HG03045 (cell line): ENCODE measurements at regions not wholly inside any gene's neighbourhood (a gene's known extent, or its start where the extent isn't known, plus 50 kb on each side); places are given as distances from the start of the nearest gene placed in this dataset.

ENCODE experiments used
- ATAC-seq: cut with Tn5 transposase; IDR thresholded peaks from one replicate; pipeline ENCODE4 v1.9.1; 2021; ENCODE audit warnings: mild to moderate bottlenecking, moderate library complexity; ENCODE audit not compliant: unreplicated experiment

GRCh38 chrX:121975671-121976070 is 928.3 kb downstream of the GLUD2 start:
- ATAC-seq = no peak

DNA sequence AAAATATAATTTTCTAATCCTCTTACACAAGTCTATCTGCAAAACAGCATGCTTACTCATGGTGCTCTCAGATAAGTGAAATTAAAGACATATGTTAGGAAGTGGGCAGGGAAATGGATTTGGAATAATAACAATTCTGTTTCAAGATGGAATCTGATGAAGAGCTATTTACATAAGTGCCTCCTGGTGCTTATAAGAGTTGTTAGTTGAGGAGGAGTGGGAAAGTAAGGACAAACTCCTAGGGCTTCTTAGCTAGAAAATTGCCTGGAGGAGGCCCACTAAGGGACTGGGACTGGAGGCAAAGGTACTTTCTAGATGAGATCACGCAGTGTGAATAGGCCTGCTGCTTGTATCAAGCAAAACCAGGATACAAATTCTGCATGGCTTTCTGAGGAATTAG is 939.8 kb downstream of the GLUD2 start:
- ATAC-seq = no peak

- no peak for ATAC-seq
These were observed 940.4 kb downstream of the GLUD2 start for GRCh38 chrX:121987835-121988234.

DNA sequence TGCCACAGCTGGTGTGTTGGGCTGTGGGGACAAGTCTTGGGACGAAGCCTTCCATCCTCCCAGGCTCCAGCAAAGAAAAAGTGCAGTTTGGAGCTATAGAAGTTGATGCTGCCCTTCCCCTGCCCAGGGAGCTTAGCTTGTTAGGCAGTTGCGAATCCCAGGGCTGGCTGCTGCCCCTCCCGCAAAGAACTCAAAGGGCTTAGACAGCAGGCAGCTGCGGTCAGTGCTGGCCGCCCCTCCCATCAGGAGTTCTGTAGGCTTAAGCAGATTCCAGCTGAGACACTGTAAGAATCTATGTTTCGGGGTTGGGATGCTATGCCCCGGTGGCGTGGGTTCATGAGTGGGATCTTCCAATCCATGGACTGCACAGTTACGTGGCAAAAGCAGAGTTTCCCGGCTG is 956.7 kb downstream of the GLUD2 start:
- no peak for ATAC-seq

- no peak for ATAC-seq
These were observed 979.3 kb downstream of the GLUD2 start for GRCh38 chrX:122026665-122027064.

DNA sequence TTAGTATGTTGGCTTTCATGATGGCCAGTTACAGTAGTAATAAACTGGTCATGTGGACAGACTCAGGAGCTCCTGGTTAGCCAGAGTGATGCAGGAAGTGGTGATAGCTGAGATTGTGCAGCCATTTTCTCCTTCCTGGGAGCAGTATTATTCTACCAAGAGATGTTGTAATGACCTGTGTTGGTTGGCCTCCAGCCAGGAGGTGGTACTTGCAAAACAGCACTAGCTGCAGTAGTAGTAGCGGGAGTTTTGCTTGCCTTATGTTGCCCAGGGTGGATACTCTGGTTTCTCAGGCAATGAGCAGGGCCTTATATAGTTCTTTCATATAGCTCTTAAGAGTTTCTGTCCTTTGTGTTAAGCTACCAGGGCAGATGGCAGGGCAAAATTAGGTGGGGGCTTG is 998.8 kb downstream of the GLUD2 start:
- ATAC-seq = no peak

GRCh38 chrX:122046815-122047214 is 999.4 kb downstream of the GLUD2 start:
- no peak for ATAC-seq

DNA sequence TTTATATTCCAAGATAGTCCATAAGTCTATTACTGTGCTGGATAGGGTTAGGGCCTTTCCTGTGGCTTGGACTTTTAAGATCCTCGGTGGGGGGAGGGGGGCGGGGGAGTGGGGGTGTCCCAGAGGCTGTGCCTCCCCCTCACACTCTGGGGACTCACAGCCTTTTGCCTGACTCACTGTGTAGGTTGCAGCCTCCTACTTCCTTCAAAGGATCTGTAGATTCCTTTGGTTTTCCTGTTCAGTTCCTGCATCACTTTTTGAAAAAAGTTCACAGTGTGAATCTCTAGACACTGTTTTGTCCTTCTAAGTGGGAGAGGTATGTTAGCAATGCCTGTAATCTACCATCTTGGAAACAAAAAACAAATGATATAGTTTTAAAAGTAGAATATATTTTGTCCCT is 999.9 kb downstream of the GLUD2 start:
- ATAC-seq = no peak

- ATAC-seq = no peak
These were observed 1008.0 kb downstream of the GLUD2 start for GRCh38 chrX:122055460-122055859.

DNA sequence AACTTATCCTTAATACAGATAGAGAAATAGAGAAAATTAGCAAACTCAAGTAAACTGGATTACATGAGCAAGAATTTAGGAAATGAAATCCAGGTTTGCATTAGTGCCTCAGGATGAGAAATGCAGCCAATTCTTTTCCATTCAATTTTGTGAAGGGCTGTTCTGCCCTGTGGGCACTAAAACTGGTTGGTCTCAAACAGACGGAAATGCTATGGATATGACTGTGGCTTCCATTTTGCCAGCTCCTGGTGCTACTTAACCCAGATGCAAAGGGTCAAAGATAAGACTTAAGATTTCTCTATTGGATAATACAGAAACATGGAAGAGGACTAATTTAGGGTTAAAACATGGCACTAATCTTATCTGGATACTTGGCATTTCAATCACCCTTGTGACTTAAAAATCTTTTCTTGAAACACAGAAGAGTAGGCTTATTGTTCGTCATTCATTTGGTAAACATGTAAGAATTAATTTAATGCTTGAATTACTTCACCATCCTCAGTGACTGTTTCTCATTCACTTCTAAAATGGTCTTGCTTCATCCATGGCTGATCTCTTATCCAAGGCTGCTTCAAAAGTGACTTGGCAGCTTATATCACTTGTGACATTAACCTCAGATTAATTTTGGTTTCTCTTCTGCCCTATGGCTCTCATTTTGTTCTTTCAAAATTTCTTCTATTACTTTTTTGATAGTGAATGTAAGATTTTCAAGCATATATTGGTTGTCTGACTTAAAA is 1008.7 kb downstream of the GLUD2 start:
- no peak for ATAC-seq

DNA sequence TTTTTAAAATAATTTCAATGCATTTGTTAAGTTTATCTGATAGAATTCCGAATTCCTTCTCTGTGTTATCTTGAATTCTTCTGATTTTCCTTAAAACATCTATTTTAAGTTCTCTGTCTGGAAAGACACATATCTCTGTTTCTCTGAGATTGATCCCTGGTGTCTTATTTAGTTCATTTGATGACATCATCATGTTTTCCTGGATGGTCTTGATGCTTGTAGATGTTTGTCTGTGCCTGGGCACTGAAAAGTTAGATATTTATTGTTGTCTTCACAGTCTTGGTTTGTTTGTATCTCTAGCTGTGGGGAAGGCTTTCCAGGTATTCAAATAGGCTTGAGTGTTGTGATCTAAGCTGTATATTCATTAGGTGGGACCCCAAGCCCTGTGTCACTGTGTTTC is 1028.8 kb downstream of the GLUD2 start:
- ATAC-seq = no peak

DNA sequence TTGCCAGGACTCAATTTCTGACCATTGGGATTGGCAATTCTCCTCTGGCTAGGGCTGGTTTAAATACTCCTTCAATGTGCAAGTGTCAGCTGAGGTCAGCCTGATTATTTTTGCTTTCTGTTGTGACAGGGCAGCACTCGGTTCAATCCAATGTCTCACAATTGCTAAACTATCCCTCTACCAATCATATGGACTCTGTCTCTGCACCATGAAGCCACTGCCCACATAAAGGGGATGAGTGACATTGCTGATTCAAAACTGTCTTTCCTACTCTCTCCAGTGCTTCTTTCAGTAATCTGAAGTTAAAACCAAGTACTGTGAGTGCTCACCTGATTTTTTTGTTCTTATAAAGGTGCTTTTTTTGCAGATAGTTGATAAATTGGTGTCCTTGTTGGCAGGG is 1030.7 kb downstream of the GLUD2 start:
- no peak for ATAC-seq

- ATAC-seq = no peak
These were observed 1039.9 kb downstream of the GLUD2 start for GRCh38 chrX:122087341-122087740.

DNA sequence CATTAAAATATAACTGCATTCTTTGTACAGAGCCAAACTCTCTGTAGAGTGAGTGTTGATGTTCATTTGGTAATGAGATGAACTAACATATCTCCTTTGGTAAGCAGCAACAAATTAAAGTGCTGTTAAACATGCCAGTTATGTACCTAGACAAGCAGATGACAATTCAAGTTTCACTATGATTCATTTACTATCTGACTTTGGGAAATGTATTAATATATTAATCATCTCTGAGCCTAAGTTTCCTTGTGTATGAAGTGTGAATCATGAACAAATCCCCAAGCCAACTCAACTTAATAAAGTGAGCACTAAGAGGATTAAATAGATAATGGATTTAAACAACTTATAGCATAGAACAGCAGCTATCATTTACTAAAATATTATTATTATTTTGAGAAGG is 1044.2 kb downstream of the GLUD2 start:
- no peak for ATAC-seq

DNA sequence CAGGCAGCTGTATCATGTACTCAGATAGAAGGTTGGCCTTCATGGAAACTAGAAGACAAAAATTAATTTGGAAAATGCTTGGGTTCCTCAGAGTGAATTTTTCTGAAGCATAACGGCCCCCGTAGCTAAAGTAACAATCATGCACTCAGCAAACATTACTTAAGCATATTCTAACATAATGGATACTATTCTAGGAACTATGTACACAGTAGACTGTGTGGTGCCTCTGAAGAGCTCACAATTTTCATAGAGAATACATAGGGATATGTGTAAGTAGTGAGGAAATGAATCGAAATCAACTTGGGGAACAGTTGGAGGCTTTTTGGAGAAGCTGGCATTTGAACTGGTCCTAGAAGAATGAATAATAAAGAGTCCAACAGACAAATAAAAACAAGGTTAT is 1045.0 kb downstream of the GLUD2 start:
- ATAC-seq = no peak

DNA sequence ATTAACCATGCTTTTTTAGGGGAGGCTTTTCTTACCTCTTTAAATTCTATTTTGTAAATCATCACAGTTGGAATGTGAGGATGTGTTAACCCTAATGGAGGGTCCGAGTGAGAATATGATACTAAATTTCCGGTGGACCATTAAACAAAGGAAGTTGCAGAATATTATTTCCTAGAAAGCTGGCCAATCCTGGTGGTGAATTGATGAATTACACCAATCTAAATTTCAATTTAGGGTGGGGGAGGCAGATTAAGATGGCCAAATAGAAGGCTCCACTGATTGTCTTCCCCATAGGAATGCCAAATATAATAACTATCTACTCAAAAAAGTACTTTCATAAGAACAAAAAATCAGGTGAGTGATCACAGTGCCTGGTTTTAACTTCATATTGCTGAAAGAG is 1045.6 kb downstream of the GLUD2 start:
- ATAC-seq = no peak

DNA sequence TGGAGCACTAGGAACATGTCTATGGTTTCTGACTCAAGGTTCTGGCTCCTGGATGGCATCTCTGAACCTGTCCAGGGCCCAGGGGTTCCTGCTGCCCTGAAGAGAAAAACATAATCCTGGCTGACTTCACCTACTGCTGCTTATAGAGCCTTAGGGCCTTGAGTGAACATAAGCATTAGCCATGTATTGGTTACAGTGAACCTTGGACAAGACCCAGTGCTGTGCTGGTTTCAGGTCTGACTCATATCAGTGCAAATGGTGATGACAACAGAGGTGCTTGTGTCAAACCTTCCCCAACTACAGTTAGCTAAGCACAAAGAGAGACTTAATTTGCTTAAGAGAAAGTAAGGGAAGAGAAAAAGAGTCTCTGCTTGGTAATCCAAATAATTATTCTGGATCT is 1047.2 kb downstream of the GLUD2 start:
- ATAC-seq = no peak

- no peak for ATAC-seq
These were observed 1066.0 kb downstream of the GLUD2 start for GRCh38 chrX:122113376-122113775.

- no peak for ATAC-seq
These were observed 1066.5 kb downstream of the GLUD2 start for GRCh38 chrX:122113896-122114295.

- no peak for ATAC-seq
These were observed 1068.2 kb downstream of the GLUD2 start for GRCh38 chrX:122115604-122116003.

DNA sequence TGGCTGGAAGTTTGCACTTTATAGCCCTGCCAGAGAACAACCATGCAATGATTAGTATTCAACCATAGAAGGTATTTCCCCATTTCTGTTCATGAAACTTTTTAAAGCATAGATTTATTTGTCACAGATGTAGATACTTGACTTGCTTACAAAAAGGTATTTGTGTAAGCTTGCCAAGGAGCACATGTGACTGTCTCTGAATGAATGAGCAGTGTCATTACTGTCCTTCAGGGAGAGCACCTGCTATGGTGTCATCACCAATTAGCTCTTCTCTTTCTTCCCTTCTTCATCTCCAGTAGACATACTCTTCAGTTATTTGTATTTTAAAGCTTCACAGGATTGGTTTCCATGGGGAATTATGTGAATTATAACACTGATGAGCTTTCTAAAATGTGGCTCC is 1064.7 kb upstream of the GRIA3 start:
- no peak for ATAC-seq

GRCh38 chrX:122122274-122122673 is 1061.8 kb upstream of the GRIA3 start:
- no peak for ATAC-seq

DNA sequence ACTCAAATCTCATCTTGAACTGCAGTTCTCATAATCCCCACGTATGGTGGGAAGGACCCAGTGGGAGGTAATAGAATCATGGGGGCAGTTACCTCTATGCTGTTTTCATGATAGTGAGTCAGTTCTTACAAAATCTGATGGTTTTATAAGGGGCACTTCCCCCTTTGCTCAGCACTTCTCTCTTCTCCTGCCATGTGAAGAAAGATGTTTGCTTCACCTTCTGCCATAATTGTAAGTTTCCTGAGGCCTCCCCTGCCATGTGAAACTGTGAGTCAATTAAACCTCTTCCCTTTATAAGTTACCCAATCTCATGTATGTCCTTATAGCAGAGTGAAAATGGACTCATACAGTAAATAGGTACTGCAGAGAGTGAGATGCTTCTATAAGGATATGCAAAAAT is 1050.6 kb upstream of the GRIA3 start:
- no peak for ATAC-seq
